ENCODE measurements at regions not wholly inside any gene's neighbourhood (a gene's known extent, or its start where the extent isn't known, plus 50 kb on each side); places are given as distances from the start of the nearest gene placed in this dataset.

- DNase-seq (ENCODE audit: low read depth, low spot score) (no peak), ATAC-seq (no peak)
- Histone ChIP-seq H3K36me3 (ENCODE audit: control insufficient read depth in 1 of 2, insufficient read depth in 2 of 2, low read length in 2 of 2) (no peaks in the 10 kb centered on the region; a peak in 1 of 4 replicates), H4K20me1 (ENCODE audit: insufficient read depth) (no peaks in the 10 kb centered on the region), H3K4me1 (ENCODE audit: control insufficient read depth in 1 of 2, insufficient read depth in 2 of 2, low read length in 2 of 2) (no peaks in the 10 kb centered on the region), H3K4me2 (ENCODE audit: low read length) (no peak overlapping the region), H3K9me2 (ENCODE audit: insufficient read depth) (no peaks in the 10 kb centered on the region), H2AFZ (ENCODE audit: low read depth, low read length, poor library complexity, severe bottlenecking) (no peak overlapping the region), H3K27me3 (ENCODE audit: insufficient read depth, low read length) (no peaks in the 10 kb centered on the region), H3K79me2 (ENCODE audit: insufficient read depth, low read length) (no peaks in the 10 kb centered on the region), H3K9me3 (ENCODE audit: control insufficient read depth in 1 of 2, insufficient read depth in 1 of 2, low read depth in 1 of 2, low read length in 2 of 2) (peaks cover 4 to 9% of the 10 kb centered on the region in 2 experiments; a peak in 2 of 4 replicates), H3K27ac (ENCODE audit: low read depth, low read length) (no peak overlapping the region), H3K9ac (ENCODE audit: low read length) (no peak overlapping the region), H3K4me3 (replicated peaks in 1 of 2; ENCODE audit: low read depth in 1 of 2, low read length in 2 of 2) (no peak overlapping the region)
- ChIA-PET RAD21 (ENCODE audit: low non-redundant PET in 1 of 2, low total read pairs in 2 of 2, uncharacterized antibody in 2 of 2, unreplicated experiment in 2 of 2) (no interaction called here), CTCF (no interaction called here), POLR2A (no interaction called here)
- no TSS peak for BruUV-seq (replicated peaks)
- intact Hi-C loops (cut with micrococcal nuclease), result no loop called here
- TF ChIP-seq CTCF (IDR thresholded peaks at IDR 0.05 in 2 of 3, conservative IDR thresholded peaks at IDR 0.05 in 1 of 3; ENCODE audit: borderline replicate concordance in 1 of 3, insufficient read depth in 1 of 3, low read depth in 2 of 3, low read length in 2 of 3), result no peak
- no peak for TF ChIP-seq EZH2 (IDR thresholded peaks at IDR 0.05)
- no peak for TF ChIP-seq YY1 (IDR thresholded peaks at IDR 0.05; ENCODE audit: extremely low read depth, insufficient replicate concordance, low read depth, low read length)
- TF ChIP-seq POLR2A (IDR thresholded peaks at IDR 0.05; ENCODE audit: borderline replicate concordance, extremely low read depth, insufficient read depth, insufficient read length), result no peak
- TF ChIP-seq RAD21 (IDR thresholded peaks at IDR 0.05; ENCODE audit: low read depth), result no peak
- no peak for TF ChIP-seq SP1 (IDR thresholded peaks at IDR 0.05; ENCODE audit: low read depth)
- no peak for TF ChIP-seq ATF3 (IDR thresholded peaks at IDR 0.05)
- TF ChIP-seq CEBPB (IDR thresholded peaks at IDR 0.05; ENCODE audit: low read depth), result no peak
- no peak for TF ChIP-seq JUND (IDR thresholded peaks at IDR 0.05)
- TF ChIP-seq SIN3A (IDR thresholded peaks at IDR 0.05; ENCODE audit: low read depth), result no peak
- no peak for TF ChIP-seq FOSL1 (IDR thresholded peaks at IDR 0.05; ENCODE audit: low read depth)
- no peak for TF ChIP-seq ZNF274 (IDR thresholded peaks at IDR 0.05; ENCODE audit: low read depth, low read length)
- no peak for TF ChIP-seq ZFX (IDR thresholded peaks at IDR 0.05)
- TF ChIP-seq EZH2phosphoT487 (IDR thresholded peaks at IDR 0.05; ENCODE audit: borderline replicate concordance), result no peak
Measured at GRCh38 chr7:9761224-9761623, 1212.4 kb upstream of the PHF14 start.
